Islet of Langerhans (tissue), 1 donor: ENCODE measurements at regions not wholly inside any gene's neighbourhood (a gene's known extent, or its start where the extent isn't known, plus 50 kb on each side); places are given as distances from the start of the nearest gene placed in this dataset.

Source experiments
- FAIRE-seq: peaks from one replicate; lab custom pipeline; 2011; peaks lifted over from hg19 to GRCh38; lab: Jason Lieb, UNC

DNA sequence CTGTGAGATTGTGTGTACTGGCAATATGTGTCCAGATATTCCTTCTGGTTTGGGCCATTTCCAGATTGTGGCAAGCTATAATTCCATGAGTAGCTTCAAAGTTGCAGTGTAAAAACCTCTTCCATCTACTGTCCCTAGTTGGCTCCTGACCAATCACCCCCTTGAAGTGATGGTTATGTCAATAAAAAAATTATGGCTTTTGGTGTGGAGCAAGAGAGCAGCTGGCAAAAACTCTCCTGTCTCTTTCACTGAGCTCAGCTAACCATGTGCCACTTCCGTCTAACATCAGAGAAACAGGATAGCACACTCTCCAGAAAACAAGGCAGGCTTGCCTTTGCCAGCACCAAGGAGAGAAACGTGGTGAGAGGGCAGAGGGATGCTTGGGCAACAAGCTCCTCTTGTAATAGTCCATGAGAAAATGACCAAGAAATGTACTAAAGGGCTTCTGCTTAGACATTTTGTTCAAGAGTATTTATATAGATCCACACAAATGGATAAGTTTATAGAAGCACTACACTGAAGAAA, 914.4 kb upstream of the SEMA6A start:
- FAIRE-seq: no peak

DNA sequence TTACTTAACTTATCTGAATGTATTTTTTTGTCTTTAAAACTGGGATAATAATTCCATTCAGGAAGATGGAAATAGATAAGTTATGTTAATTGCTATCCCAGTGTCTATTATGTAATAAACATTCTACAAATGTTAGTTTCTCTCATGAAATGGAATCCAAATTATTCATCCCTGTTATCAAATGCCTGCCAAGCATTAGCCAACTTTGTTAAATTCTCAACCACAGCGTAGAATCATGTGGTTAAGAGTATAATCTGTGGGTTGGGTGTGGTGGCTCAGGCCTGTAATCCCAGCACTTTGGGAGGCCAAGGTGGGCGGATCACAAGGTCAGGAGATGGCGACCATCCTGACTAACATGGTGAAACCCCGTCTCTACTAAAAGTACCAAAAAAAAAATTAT, 912.9 kb upstream of the SEMA6A start:
- no peak for FAIRE-seq

DNA sequence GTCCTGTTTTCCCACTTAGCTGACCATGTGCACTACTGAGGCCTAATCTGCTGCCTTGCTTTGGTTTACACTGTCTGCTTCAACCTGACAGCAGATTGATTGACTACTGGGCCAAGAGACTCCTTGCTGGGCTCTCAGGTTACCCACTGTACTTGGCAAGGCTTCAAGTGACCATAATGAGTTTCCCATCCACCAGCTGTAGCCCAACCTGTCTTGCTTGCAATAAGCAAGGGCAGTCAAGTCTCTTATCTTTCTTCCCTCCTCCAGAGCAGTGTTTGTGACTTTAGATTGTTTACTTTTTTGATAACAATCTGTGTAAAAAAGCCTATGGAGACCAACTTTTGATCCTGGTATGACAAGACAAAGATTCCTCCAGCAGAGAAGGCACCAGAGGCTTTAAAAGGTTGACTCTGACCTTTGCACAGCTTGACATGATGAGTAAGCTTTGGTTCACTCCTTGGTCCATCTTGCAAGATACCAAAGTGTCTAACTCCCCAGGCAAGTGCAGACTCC, 912.3 kb upstream of the SEMA6A start:
- FAIRE-seq: no peak

DNA sequence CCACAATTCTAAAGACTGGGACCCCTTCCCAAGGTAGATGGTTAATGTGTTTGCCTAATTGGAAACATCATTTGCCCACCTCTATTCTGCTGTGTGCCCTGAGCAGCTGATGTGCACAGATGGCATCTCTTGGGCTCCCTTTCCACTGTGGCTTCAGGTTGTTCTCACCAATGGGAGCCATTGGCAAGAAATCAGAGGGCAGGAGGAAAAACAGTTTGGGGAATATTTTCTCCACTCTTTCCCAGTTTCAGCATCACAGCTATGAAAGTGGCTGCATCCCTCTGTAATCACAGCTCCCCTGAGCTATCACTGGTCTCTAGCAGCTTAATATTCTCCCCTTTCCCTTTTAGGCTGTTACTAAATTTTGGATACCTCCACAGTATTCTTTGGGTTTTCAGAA, 911.6 kb upstream of the SEMA6A start:
- FAIRE-seq: no peak

DNA sequence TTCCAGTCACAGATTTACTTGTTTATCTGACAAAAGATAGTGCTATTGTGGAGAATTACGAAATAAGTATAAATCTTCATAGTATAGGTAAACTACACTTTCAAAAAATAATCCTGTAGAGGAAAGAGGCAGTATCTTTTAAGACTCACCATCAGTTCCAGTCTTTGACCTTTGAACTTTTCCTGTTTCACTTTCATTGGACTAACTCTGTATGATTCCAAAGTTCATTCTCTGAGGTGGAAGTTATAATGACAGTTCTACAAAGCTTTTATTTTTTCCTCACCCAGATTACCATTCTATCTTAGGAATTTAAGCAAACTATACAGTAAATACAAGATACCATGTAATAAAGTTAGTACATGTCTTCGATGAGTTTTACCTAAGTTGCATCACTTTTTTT, 901.3 kb upstream of the SEMA6A start:
- no peak for FAIRE-seq

DNA sequence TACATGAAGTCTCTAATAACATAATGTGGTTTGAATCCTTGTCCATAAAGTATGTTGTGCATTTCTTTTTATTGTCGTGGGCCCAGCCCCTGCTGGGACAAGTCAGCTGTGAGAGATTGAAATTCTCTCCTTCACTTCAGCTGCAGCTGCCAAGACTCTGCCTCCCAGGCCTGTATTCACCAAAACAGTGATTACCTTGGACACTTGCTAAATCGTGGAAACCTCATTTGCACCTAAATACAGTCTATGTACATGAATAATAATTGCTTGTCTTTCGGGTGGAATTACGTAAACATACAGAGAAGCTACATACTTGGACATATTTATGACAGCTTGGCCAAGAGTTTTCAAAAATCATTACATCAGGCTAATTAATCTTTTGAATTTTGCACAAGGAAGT, 898.5 kb upstream of the SEMA6A start:
- no peak for FAIRE-seq

DNA sequence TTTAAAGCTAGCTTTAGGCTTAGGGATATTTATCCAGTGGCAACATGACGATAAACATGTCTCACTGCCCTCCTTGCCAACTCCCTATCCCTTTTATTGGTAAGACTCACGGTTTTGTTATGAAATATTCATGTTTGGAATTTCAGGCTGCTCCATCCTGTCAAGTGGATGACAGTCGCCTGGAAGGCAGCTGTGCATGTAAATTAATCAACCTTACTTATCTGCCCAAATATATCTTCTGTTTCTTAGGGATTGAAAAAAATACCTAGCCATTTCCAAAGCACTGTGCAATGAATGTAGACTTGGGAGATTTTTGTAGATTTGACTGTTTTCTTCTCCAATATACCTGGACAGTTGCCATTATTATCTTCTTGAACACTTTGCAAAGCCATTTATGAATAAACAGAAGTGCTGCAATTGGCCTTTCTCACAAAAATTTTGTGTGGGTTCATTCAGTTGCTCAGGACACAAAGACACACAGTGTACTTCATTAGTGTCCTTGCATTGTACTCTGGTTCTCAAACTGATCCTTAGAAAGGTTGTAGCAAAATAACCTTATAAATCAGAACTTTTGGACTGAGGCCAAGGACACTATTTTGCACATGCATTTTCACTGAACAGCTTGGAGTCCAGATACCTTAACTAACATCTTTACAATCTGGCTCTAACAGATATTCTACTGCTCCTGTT, 889.4 kb upstream of the SEMA6A start:
- FAIRE-seq: no peak

DNA sequence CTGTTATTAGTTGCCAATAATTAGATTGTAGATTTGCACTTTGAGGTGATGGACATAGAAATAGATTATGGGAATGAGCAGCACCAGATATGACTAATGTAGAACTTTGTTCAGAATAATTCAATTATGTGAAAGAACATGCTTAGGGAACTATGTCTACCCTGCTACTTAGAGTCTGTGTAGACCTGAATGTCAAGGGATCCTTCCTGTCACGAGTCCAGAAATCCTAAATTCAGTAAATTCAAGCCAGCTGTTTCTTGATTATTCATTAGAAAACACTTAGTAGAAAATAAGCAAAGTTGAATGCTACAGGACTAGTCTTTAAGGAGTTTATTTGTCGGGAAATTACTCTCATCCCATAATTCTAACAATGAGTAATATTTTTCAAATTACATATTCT, 887.3 kb upstream of the SEMA6A start:
- FAIRE-seq: no peak

DNA sequence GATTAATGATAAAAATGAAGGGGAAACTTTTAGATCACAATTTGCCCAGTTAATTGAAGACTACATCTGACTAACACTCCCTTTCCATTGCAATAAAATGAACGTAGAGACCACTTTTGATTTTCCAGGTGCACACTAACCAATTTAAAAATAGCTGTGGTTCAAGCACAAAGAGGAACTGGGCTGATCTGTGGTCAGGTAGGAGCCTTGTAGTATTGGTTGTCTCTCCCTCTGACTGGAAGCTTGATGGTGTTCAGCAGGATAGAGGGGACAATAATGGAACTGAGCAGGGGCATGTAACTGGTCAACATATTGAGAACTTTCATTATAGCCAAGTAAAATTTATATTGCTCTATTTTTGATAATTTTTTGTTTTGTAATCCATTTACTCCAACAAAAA, 886.8 kb upstream of the SEMA6A start:
- no peak for FAIRE-seq

DNA sequence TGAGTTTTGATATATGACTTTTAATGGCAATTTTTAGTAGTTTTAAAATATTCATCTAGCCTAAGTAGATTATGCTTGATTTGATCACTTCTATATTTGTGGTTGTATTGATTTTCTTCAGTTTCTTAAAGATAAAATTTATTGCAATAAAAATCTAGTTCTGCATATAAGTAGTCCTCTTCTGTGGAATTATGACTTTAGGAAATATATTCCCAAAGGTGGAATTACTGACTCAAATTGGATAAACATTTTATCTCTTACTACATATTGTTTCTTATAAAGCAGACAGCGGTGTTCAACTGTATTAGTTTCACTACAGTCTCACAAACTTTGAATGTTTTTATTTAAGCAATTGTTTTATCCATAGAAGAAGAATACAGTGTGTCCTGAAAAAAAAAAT, 883.0 kb upstream of the SEMA6A start:
- FAIRE-seq: no peak

DNA sequence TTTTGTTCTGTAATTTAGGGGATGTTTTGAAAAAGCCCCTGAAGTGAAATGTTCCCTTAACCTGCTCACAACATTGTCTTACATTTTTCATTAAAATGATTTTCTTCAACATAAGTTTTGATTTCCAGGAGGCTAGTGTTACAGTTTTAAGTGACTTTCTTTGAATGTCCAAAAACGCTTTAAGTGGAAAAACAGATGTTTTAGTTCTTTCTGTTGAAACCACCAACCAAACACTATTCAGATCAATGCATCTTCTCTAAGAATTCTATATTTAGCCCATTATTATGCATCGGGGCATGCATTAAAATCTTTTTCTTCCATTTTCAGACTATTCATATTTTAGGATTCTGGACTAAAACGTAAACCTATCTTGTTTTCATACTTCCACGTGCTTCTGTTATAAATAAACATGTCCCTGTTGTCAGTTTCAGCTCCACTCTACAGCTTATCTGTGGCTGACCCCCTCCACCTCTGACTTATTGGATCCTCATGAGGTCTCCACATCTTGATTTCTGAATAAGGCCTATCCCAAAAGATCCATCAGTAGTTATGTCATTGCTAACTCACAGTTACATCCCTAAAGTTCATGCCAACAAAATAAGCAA, 882.3 kb upstream of the SEMA6A start:
- FAIRE-seq: no peak

DNA sequence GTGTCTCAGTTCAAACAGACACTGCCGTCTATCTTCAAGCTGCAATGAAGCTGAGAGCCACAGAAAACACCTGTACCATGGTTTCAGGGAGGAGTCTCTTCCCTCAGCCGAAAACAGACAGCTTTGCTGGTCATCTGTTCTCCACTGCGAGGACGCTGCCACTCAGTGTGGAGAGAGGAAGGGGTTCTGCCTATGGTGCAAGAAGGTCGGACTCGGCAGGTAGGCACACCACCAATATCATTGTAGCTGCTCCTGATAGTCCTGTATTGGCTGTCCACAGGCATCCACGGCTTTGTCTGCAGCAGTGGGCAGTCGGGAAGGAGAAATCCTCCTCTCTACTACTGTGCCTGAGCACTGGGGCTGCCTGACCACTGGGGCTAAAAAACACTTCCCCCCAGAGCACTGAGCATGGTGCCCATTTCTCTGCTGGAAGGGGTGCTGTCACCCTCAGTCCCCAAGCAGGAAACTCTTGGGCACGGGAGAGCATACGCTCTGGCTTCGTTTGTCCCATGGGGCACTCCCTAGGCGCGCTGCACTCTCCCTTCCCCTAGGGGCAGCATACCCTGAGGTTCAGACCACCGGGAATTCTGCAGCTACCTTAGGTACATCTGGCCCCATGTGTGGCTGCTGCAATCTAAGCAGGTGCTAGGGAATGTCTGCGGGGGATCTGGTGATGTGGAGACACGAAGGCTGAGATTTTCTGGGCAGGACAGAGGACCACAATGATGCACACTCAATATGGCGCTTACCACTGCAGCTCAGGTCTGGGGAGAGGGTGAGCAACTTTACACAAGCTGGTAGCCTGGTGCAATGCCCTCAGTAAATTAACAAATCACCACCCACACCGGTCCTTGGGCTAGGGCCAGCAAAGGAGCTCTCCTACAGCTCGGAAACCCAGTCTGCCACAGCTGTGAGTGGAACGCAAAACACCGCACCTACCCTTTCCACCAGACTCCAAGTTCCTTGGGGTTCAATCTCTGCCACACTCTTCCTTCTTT, 880.9 kb upstream of the SEMA6A start:
- FAIRE-seq: no peak

DNA sequence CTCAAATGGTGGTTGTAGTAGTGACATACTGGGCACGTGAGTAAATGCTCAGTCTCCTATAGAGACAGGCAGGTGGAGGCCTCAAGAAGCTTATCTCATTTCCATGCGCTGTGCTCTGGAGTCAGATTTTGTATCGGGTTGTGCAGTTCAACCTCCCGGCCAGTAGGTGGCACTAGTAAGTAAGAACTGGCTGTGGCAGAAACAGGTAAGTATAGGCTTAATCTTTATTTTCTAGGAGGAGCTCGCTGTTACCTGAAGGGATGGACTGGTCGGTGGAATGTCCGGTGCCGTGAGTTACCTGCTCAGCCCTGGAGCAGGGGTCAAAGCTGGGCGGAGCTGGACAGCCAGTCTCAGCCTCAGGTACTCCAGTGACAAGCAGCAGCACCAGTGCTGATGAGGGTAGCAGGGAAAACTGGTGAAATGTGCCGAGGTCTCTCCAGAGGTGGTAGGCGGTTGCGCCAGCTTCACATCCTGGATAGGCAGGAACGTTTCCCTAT, 880.1 kb upstream of the SEMA6A start:
- peak; percentile 81 for FAIRE-seq

DNA sequence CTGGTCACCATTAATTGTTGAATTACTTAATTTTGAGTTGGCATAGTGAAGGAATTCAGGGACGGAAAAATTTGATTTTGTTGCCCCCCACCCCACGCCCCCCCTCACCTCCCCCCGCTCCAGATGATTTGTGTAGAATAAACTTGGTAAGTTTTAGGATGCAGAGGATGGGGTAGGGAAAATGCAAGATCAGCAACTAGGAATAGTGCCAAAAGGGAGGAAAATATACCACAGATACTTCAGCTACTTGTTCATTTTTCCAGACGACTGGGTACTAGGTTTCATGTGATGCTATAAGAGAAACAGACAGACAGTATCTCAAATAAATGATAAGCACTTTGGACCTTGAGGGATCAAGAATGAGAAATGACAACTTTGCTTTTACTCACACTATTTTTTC, 862.2 kb upstream of the SEMA6A start:
- no peak for FAIRE-seq

DNA sequence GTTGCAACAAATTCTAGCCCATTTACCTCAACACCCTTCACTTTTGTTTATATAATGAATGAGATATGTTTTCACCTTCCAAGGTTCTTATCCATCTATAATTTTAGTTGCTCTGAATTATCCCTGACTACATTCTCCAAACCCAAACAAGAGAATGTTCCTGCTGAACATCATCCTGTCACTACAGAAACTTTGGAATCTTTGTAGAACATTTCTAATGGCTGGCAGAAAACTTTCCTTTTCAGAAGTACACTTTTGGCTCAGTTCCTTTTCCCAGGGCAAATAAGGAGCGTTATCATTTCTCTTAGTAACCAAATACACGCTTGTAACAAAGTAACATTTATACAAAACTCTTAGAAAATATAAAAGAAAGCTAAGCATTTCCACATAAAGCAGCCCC, 860.6 kb upstream of the SEMA6A start:
- FAIRE-seq: no peak

DNA sequence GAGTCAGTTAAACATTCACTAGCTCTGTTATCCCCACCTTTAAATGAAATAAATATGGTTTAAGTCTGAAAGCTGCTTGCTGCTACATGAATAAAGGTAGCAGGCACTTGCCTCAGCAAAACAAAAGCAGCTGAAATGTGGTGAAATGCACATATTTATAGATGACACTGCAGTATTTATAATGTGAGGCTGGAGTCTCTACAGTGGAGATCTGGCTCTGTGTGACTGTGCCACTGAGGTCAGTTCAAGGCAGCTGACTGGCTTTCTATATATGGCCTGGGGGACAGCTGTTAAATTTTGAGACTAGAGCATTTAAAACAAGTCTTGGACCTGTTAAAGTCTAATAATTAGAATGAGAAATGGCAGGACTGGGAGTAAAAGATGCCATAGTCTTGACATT, 859.6 kb upstream of the SEMA6A start:
- no peak for FAIRE-seq

DNA sequence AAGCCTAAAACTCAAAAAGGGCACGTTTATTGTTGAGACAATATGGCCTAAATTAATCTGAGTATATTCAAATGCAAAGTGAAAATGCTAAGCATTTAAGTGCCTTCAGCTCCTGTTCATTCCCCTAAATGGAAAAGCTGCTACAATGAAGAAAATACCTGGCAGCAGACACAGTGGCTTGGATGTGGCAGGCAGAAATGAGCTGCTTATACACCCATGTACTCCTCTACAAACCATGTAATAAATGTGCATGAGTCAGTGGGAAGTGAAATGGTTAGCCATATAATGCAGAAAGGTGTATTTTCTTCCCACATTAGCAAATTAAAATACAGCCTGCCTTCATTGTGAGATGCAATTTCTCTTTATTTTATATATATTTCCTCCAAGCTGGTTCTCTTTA, 859.2 kb upstream of the SEMA6A start:
- no peak for FAIRE-seq

DNA sequence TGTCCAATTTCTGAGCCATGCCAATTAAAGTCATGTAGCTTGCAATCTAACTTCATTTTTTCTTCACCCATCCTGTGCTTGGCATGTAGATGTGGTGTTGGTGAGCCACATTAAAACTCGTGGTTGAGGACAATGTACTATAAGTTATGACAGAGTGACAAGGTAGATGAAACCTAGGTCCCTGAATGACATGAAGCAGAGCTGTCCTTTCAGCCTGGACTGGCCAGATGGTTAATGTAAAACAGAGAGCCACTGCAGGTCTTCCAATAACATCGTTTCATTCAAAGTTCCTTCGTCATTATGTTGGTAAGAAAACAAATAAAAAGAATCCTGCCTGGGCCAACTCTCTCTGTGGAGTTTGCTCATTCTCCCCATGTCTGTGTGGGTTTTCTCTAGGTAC, 856.5 kb upstream of the SEMA6A start:
- FAIRE-seq: no peak

DNA sequence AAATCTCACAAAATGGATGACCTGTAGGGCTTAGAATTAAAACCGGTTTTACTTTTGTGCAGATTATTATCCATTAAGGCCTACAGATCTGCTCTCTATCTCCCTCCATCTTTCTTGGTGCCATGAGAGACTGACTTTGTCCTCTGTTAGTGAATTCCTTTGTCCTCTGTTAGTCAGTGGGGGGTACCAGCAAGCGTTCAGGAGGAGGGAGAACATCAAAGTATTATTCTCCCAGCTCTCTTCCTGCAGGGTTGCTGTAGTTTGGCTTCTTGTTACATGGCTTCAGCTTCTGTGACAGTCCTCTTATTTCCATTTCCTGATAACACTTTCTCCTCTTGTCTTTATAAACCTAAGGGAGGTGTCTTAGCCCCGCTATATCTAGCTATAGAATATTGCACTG, 850.5 kb upstream of the SEMA6A start:
- no peak for FAIRE-seq

DNA sequence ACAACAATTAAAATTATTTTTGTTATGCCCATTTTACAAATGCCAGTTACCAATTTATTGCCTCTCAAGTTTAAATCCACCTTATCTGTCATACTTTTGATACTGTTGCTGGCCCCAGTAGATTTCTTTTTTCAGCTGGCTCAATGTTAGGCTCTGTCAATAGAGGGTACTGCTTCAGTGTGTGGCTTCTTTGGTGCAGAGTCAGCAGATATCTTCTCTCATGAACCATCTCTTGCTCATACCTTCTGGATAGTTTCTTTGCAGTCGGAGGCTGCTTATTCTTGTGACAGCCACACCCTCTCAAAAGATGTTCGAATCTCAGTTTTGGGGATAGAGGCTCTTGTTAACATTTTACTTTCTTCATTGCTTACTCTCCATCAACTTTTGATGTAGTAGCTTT, 849.9 kb upstream of the SEMA6A start:
- FAIRE-seq: no peak

DNA sequence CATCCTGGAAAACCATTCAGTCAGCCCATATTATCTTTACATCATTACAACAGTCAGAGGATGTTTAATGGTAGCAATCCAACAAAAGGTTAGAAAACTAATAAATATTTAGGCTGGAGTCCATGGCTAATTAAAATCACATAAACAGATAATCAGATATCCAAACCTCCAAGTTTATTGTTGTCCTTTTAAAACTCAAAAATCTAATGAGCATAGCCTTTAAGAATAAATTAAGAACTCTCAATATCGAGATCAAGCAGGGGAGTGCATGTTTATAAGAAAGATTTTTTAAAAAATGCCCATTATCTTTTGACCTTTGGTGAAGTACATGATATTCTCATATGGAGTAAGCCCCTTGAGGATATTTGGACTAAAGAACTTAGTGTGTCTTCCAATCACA, 842.9 kb upstream of the SEMA6A start:
- FAIRE-seq: no peak

DNA sequence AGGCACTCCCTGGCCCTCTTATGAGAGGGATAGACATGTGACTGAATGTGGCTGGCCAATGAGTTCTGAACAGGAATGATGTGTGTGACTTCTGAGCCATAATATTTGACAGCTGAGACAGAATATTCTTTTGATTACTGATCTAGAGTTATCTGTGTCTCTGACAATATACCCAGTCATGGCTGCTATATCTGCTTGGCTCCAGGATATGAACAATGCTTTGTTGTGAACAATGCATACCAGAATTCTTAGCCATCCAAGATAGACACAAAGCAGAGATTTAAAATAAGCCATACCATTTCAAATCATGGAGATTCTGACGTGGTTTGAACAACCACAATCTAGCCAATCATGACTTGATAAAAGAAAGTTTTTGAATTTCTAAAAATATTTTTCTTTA, 840.3 kb upstream of the SEMA6A start:
- FAIRE-seq: no peak

DNA sequence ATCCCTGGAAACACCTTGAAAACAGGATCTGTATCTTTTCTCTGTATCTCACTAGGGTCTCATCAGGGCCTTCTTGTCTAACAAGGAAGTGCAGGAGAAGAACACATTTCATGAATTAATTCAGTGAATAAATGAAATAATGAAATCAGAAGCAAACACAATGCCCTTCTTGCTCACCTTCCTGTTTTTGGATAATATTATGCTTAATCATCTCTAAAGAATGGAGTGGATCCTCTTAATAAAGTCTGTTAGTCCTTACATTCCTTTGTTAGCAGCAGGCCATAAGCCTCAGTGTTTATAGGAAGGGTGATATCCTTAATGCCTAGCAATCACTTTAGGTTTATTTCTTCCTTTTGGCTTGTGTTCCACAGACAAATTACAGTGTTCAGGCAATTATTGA, 837.1 kb upstream of the SEMA6A start:
- no peak for FAIRE-seq
